ENCODE measurements at regions not wholly inside any gene's neighbourhood (a gene's known extent, or its start where the extent isn't known, plus 50 kb on each side); places are given as distances from the start of the nearest gene placed in this dataset.

GRCh38 chr13:103542648-103543047 lies 476.4 kb upstream of the SLC10A2 start:
- Histone ChIP-seq H3K27me3 (replicated peaks; ENCODE audit: control insufficient read depth, insufficient read depth, low read length) (no peaks in the 10 kb centered on the region), H3K36me3 (ENCODE audit: control insufficient read depth, insufficient read depth, low read length) (no peaks in the 10 kb centered on the region), H3K4me3 (replicated peaks; ENCODE audit: low read depth, low read length) (no peak overlapping the region)
- no peak for DNase-seq (ENCODE audit: extremely low read depth, insufficient read length)
- no peak for TF ChIP-seq CTCF (IDR thresholded peaks at IDR 0.05; ENCODE audit: insufficient read depth, low read length, poor library complexity, severe bottlenecking)

GRCh38 chr13:103540382-103540765 lies 474.2 kb upstream of the SLC10A2 start:
- no peak for TF ChIP-seq CTCF (IDR thresholded peaks at IDR 0.05; ENCODE audit: insufficient read depth, low read length, poor library complexity, severe bottlenecking)
- no peaks in the 10 kb centered on the region for H3K27me3 ChIP-seq (replicated peaks; ENCODE audit: control insufficient read depth, insufficient read depth, low read length)
- no peak for DNase-seq (ENCODE audit: extremely low read depth, insufficient read length)

GRCh38 chr13:103539721-103540381 lies 473.6 kb upstream of the SLC10A2 start:
- H3K27me3 ChIP-seq (replicated peaks; ENCODE audit: control insufficient read depth, insufficient read depth, low read length), result no peaks in the 10 kb centered on the region
- no peak for DNase-seq (ENCODE audit: extremely low read depth, insufficient read length)
- TF ChIP-seq CTCF (IDR thresholded peaks at IDR 0.05; ENCODE audit: insufficient read depth, low read length, poor library complexity, severe bottlenecking), result no peak
- no peak overlapping the region for H3K4me3 ChIP-seq (replicated peaks; ENCODE audit: low read depth, low read length)
- H3K36me3 ChIP-seq (ENCODE audit: control insufficient read depth, insufficient read depth, low read length), result no peaks in the 10 kb centered on the region

More at GRCh38 chr13:103540382-103540765, 474.2 kb upstream of the SLC10A2 start:
- Histone ChIP-seq H3K4me3 (replicated peaks; ENCODE audit: low read depth, low read length) (no peak overlapping the region), H3K36me3 (ENCODE audit: control insufficient read depth, insufficient read depth, low read length) (no peaks in the 10 kb centered on the region)

GRCh38 chr13:103539265-103539664 lies 473.0 kb upstream of the SLC10A2 start:
- no peak overlapping the region for H3K4me3 ChIP-seq (replicated peaks; ENCODE audit: low read depth, low read length)
- no peak for TF ChIP-seq CTCF (IDR thresholded peaks at IDR 0.05; ENCODE audit: insufficient read depth, low read length, poor library complexity, severe bottlenecking)
- H3K36me3 ChIP-seq (ENCODE audit: control insufficient read depth, insufficient read depth, low read length), result no peaks in the 10 kb centered on the region
- H3K27me3 ChIP-seq (replicated peaks; ENCODE audit: control insufficient read depth, insufficient read depth, low read length), result no peaks in the 10 kb centered on the region
- DNase-seq (ENCODE audit: extremely low read depth, insufficient read length), result no peak

GRCh38 chr13:103537616-103538015 lies 471.4 kb upstream of the SLC10A2 start:
- DNase-seq (ENCODE audit: extremely low read depth, insufficient read length), result no peak
- Histone ChIP-seq H3K27me3 (replicated peaks; ENCODE audit: control insufficient read depth, insufficient read depth, low read length) (no peaks in the 10 kb centered on the region), H3K36me3 (ENCODE audit: control insufficient read depth, insufficient read depth, low read length) (no peaks in the 10 kb centered on the region), H3K4me3 (replicated peaks; ENCODE audit: low read depth, low read length) (no peak overlapping the region)
- no peak for TF ChIP-seq CTCF (IDR thresholded peaks at IDR 0.05; ENCODE audit: insufficient read depth, low read length, poor library complexity, severe bottlenecking)

GRCh38 chr13:103531278-103531677 lies 465.1 kb upstream of the SLC10A2 start:
- Histone ChIP-seq H3K27me3 (replicated peaks; ENCODE audit: control insufficient read depth, insufficient read depth, low read length) (no peaks in the 10 kb centered on the region), H3K4me3 (replicated peaks; ENCODE audit: low read depth, low read length) (no peak overlapping the region), H3K36me3 (ENCODE audit: control insufficient read depth, insufficient read depth, low read length) (no peaks in the 10 kb centered on the region)
- DNase-seq (ENCODE audit: extremely low read depth, insufficient read length), result no peak
- no peak for TF ChIP-seq CTCF (IDR thresholded peaks at IDR 0.05; ENCODE audit: insufficient read depth, low read length, poor library complexity, severe bottlenecking)
